Thyroid gland (tissue), 4 donors: ENCODE measurements at regions not wholly inside any gene's neighbourhood (a gene's known extent, or its start where the extent isn't known, plus 50 kb on each side); places are given as distances from the start of the nearest gene placed in this dataset.
A peak's percentile ranks its signal among the peaks of the same experiment; 100 is the strongest.
"Not testable (repeated sequence)": the region's sequence is repeated elsewhere in the genome, so short reads cannot be mapped to it uniquely, and the experiment has no call there.

ENCODE experiments used
- DNase-seq, 2 donors: peaks; one replicate each; pipeline ENCODE4 v3.0.0-alpha.2; 2019
- H3K27ac ChIP-seq, 3 donors: fragments of 200-600 bp; sonication (generic); 1 replicate in 2 of 3; 2 replicates in 1 of 3; pipeline ENCODE4 v1.5.1; 2016 to 2019; ENCODE audit warnings: mild to moderate bottlenecking in 1 of 3, moderate library complexity in 1 of 3
- H3K27me3 ChIP-seq: fragments of 200-600 bp; sonication (generic); one replicate; pipeline ENCODE4 v1.5.1; 2019
- H3K36me3 ChIP-seq, 2 donors: fragments of 200-600 bp; sonication (generic); one replicate each; pipeline ENCODE4 v1.5.1; 2016 to 2019
- H3K4me1 ChIP-seq, 2 donors: fragments of 200-600 bp; sonication (generic); one replicate each; pipeline ENCODE4 v1.5.1; 2017 to 2019
- H3K4me3 ChIP-seq, 3 donors: fragments of 200-600 bp; sonication (generic); replicated peaks in 1 of 3; 1 replicate in 2 of 3; 2 replicates in 1 of 3; pipeline ENCODE4 v1.5.1; 2016; ENCODE audit warnings: mild to moderate bottlenecking in 1 of 3
- H3K9me3 ChIP-seq: fragments of 200-600 bp; sonication (generic); one replicate; pipeline ENCODE4 v1.5.1; 2017
- POLR2A ChIP-seq, 2 donors: fragments of 450-650 bp; IDR thresholded peaks; one replicate each; pipeline ENCODE4 v1.6.1; 2017; ENCODE audit warnings: antibody characterized with exemption in 2 of 2, mild to moderate bottlenecking in 2 of 2, moderate library complexity in 1 of 2
- WGBS, 2 donors: methylation state at CpG; one replicate each; pipeline ENCODE4 v1.1.5; 2017; 5-methylcytosine and 5-hydroxymethylcytosine counted together
- intact Hi-C: fragments of 100-400 bp; cut with DNase I; formaldehyde crosslinking; loops from one replicate; pipeline ENCODE4 v1.15.1; 2023
- TF ChIP-seq, protein P1 (sequence below), 6 experiments: fragments of 200-600 bp in 3 of 6; fragments of 450-650 bp in 3 of 6; sonication (generic) in 3 of 6; IDR thresholded peaks; one replicate each; pipeline ENCODE4 v1.5.1; 2016 to 2019; ENCODE audit warnings: antibody characterized with exemption in 6 of 6, mild to moderate bottlenecking in 2 of 6, inconsistent platforms in 1 of 6, moderate library complexity in 1 of 6

DNA sequence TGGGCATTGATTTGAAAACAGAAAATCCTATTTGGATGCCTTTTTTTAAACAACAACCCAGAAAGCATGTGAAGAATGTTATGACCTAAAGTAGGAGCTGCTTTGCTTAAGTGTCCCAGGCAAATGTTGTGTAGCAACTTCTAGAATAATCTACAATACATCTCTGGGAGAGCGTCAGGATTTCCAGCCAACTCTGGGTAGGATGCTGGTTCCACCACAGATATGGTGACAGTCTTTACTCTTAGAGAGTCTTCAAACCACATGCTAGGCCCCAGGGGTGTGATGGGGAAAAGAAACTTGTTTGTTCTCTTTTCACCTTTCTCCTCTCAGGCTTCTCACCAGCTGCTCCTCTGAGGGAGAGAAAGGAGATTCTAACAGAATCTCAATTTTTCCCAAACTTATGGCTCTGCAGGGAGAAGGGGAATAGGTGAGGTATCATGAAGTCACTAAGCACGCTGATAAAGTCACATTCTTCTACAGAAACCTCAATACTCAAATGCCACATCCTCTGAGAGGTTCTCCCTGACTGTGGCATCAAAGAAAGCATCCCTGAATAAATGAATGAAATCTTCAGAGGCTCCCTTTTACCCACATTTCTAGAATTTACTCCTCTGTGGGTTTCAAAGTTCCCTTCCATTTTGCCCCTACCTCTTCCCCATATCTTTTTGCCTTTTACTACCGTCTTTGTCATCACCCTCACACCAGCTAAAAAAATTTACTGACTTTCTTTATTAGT is 171.6 kb upstream of the RAI2 start:
- Histone ChIP-seq H3K4me3 (no peak overlapping the region), H3K4me1 (peaks cover 0 to 3% of the 10 kb centered on the region in 2 donors), H3K27ac (no peak overlapping the region), H3K9me3 (no peaks in the 10 kb centered on the region), H3K27me3 (no peaks in the 10 kb centered on the region), H3K36me3 (no peaks in the 10 kb centered on the region)
- 92% methylated on average over 3 of the region's 3 CpGs for WGBS, 2 donors
- no peak for TF ChIP-seq POLR2A (IDR thresholded peaks at IDR 0.05)
- TF ChIP-seq, protein P1, sequence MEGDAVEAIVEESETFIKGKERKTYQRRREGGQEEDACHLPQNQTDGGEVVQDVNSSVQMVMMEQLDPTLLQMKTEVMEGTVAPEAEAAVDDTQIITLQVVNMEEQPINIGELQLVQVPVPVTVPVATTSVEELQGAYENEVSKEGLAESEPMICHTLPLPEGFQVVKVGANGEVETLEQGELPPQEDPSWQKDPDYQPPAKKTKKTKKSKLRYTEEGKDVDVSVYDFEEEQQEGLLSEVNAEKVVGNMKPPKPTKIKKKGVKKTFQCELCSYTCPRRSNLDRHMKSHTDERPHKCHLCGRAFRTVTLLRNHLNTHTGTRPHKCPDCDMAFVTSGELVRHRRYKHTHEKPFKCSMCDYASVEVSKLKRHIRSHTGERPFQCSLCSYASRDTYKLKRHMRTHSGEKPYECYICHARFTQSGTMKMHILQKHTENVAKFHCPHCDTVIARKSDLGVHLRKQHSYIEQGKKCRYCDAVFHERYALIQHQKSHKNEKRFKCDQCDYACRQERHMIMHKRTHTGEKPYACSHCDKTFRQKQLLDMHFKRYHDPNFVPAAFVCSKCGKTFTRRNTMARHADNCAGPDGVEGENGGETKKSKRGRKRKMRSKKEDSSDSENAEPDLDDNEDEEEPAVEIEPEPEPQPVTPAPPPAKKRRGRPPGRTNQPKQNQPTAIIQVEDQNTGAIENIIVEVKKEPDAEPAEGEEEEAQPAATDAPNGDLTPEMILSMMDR (IDR thresholded peaks at IDR 0.05) = no peak
- intact Hi-C loops = no loop called here
- DNase-seq = no peak

GRCh38 chrX:18031726-18032375 is 170.8 kb upstream of the RAI2 start:
- WGBS, 2 donors = 85 to 87% methylated on average over 7 of the region's 7 CpGs
- intact Hi-C loops = no loop called here
- Histone ChIP-seq H3K27me3 (no peaks in the 10 kb centered on the region), H3K36me3 (no peaks in the 10 kb centered on the region), H3K9me3 (no peaks in the 10 kb centered on the region), H3K27ac (no peak overlapping the region), H3K4me3 (no peak overlapping the region), H3K4me1 (peaks cover 0 to 3% of the 10 kb centered on the region in 2 donors)
- TF ChIP-seq, protein P1 (IDR thresholded peaks at IDR 0.05) = no peak
- TF ChIP-seq POLR2A (IDR thresholded peaks at IDR 0.05) = no peak
- DNase-seq = no peak

DNA sequence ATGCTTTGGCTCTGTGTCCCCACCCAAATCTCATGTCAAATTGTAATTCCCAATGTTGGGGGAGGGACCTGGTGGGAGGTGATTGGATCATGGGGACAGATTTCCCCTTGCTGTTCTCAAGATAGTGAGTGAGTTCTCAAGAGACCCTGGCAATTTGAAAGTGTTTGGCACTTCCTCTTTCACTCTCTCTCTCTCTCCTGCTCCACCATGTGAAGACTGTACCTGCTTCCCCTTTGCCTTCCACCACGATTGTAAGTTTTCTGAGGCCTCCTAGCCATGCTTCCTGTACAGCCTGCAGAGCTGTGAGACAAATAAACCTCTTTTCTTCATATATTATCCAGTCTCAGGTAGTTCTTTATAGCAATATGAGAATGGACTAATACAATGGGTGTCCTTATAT is 169.6 kb upstream of the RAI2 start:
- H3K9me3 ChIP-seq, H3K27me3 ChIP-seq, DNase-seq, intact Hi-C loops, H3K36me3 ChIP-seq, H3K4me3 ChIP-seq, H3K4me1 ChIP-seq, H3K27ac ChIP-seq: not testable (repeated sequence)
- 78 to 83% methylated on average over 1 of the region's 1 CpG for WGBS, 2 donors

- Histone ChIP-seq H3K27me3 (no peaks in the 10 kb centered on the region), H3K4me3 (no peak overlapping the region), H3K9me3 (no peaks in the 10 kb centered on the region), H3K4me1 (no peaks in the 10 kb centered on the region), H3K27ac (no peak overlapping the region), H3K36me3 (no peaks in the 10 kb centered on the region)
- peak; percentile 1 for DNase-seq
- no peak for TF ChIP-seq POLR2A (IDR thresholded peaks at IDR 0.05)
- TF ChIP-seq, protein P1 (IDR thresholded peaks at IDR 0.05) = no peak
- intact Hi-C loops = no loop called here
- WGBS, 2 donors = 61 to 68% methylated on average over 7 to 8 of the region's 8 CpGs
These were observed 165.1 kb upstream of the RAI2 start for GRCh38 chrX:18026166-18026565.

GRCh38 chrX:18017411-18017810 is 156.3 kb upstream of the RAI2 start:
- Histone ChIP-seq H3K4me1 (no peaks in the 10 kb centered on the region), H3K27me3 (no peaks in the 10 kb centered on the region), H3K4me3 (no peak overlapping the region), H3K36me3 (no peaks in the 10 kb centered on the region), H3K9me3 (no peaks in the 10 kb centered on the region), H3K27ac (no peak overlapping the region)
- intact Hi-C loops = no loop called here
- no peak for DNase-seq
- TF ChIP-seq POLR2A (IDR thresholded peaks at IDR 0.05) = no peak
- TF ChIP-seq, protein P1 (IDR thresholded peaks at IDR 0.05) = no peak
- 58 to 59% methylated on average over 4 of the region's 4 CpGs for WGBS, 2 donors
